ELF-1 (cell line): ENCODE measurements at regions not wholly inside any gene's neighbourhood (a gene's known extent, or its start where the extent isn't known, plus 50 kb on each side); places are given as distances from the start of the nearest gene placed in this dataset.

Experiments used
- DNase-seq: peaks from one replicate; pipeline ENCODE4 v3.0.0-alpha.2; 2016; ENCODE audit warnings: low read depth, low spot score

GRCh38 chr1:83813576-83813975, 185.4 kb downstream of the TTLL7 start:
- DNase-seq: no peak

- DNase-seq: no peak
These were observed 188.8 kb downstream of the TTLL7 start for GRCh38 chr1:83810144-83810543.

- no peak for DNase-seq
These were observed 190.4 kb downstream of the TTLL7 start for GRCh38 chr1:83808536-83808935.

GRCh38 chr1:83807821-83808220, 191.1 kb downstream of the TTLL7 start:
- DNase-seq: no peak

- DNase-seq: no peak
These were observed 191.7 kb downstream of the TTLL7 start for GRCh38 chr1:83807231-83807630.

GRCh38 chr1:83805921-83806320, 193.0 kb downstream of the TTLL7 start:
- DNase-seq: no peak

- no peak for DNase-seq
These were observed 196.3 kb downstream of the TTLL7 start for GRCh38 chr1:83802460-83803152.

- no peak for DNase-seq
These were observed 196.9 kb downstream of the TTLL7 start for GRCh38 chr1:83802023-83802422.

GRCh38 chr1:83800066-83800465, 198.9 kb downstream of the TTLL7 start:
- no peak for DNase-seq

- no peak for DNase-seq
These were observed 199.3 kb downstream of the TTLL7 start for GRCh38 chr1:83799594-83799993.

- DNase-seq: no peak
These were observed 200.0 kb downstream of the TTLL7 start for GRCh38 chr1:83798965-83799364.

GRCh38 chr1:83796409-83796808, 202.5 kb downstream of the TTLL7 start:
- DNase-seq: no peak

- DNase-seq: no peak
These were observed 204.5 kb downstream of the TTLL7 start for GRCh38 chr1:83794384-83794783.

GRCh38 chr1:83791821-83792437, 207.0 kb downstream of the TTLL7 start:
- no peak for DNase-seq

GRCh38 chr1:83790446-83790845, 208.5 kb downstream of the TTLL7 start:
- no peak for DNase-seq

- no peak for DNase-seq
These were observed 211.5 kb downstream of the TTLL7 start for GRCh38 chr1:83787246-83787998.

- no peak for DNase-seq
These were observed 217.3 kb downstream of the TTLL7 start for GRCh38 chr1:83781667-83782066.

- DNase-seq: no peak
These were observed 219.4 kb downstream of the TTLL7 start for GRCh38 chr1:83779565-83779964.

GRCh38 chr1:83777758-83778101, 221.2 kb downstream of the TTLL7 start:
- DNase-seq: no peak

- no peak for DNase-seq
These were observed 221.8 kb downstream of the TTLL7 start for GRCh38 chr1:83776913-83777757.

GRCh38 chr1:83775977-83776603, 222.8 kb downstream of the TTLL7 start:
- DNase-seq: no peak

- DNase-seq: no peak
These were observed 225.9 kb downstream of the TTLL7 start for GRCh38 chr1:83773059-83773458.
